Breast epithelium (tissue), 4 donors: ENCODE measurements at regions not wholly inside any gene's neighbourhood (a gene's known extent, or its start where the extent isn't known, plus 50 kb on each side); places are given as distances from the start of the nearest gene placed in this dataset.
"Not testable (repeated sequence)": the region's sequence is repeated elsewhere in the genome, so short reads cannot be mapped to it uniquely, and the experiment has no call there.

Experiments used
- DNase-seq, 2 donors: peaks; one replicate each; pipeline ENCODE4 v3.0.0-alpha.2; 2019; ENCODE audit warnings: low spot score in 2 of 2
- H3K27ac ChIP-seq, 2 donors: fragments of 200-600 bp; sonication (generic) in 1 of 2; one replicate each; pipeline ENCODE4 v1.5.1; 2016 to 2019; ENCODE audit warnings: mild to moderate bottlenecking in 1 of 2
- H3K27me3 ChIP-seq, 2 donors: fragments of 200-600 bp; sonication (generic) in 1 of 2; one replicate each; pipeline versions ENCODE4 v1.5.1 to v1.6.0; 2017 to 2019; ENCODE audit warnings: control low read depth in 1 of 2, mild to moderate bottlenecking in 1 of 2
- H3K36me3 ChIP-seq: fragments of 200-600 bp; one replicate; pipeline ENCODE4 v1.5.1; 2019
- H3K4me1 ChIP-seq, 2 donors: fragments of 200-600 bp; sonication (generic); one replicate each; pipeline ENCODE4 v1.5.1; 2016 to 2019; ENCODE audit warnings: control low read depth in 1 of 2
- H3K4me3 ChIP-seq, 3 donors: fragments of 200-600 bp; sonication (generic); 1 replicate in 2 of 3; 2 replicates in 1 of 3; pipeline ENCODE4 v1.5.1; 2016 to 2019; ENCODE audit warnings: mild to moderate bottlenecking in 3 of 3, moderate library complexity in 2 of 3
- H3K9me3 ChIP-seq, 2 donors: fragments of 200-600 bp; sonication (generic) in 1 of 2; one replicate each; pipeline ENCODE4 v1.5.1; 2016 to 2019; ENCODE audit warnings: control low read depth in 1 of 2
- POLR2A ChIP-seq: fragments of 450-650 bp; IDR thresholded peaks from one replicate; pipeline ENCODE4 v1.6.1; 2016; ENCODE audit warnings: antibody characterized with exemption, mild to moderate bottlenecking, moderate library complexity
- POLR2AphosphoS5 ChIP-seq, 3 donors: sonication (generic); formaldehyde crosslinking; IDR thresholded peaks; one replicate each; pipeline ENCODE4 v1.6.1; 2017; ENCODE audit warnings: antibody characterized with exemption in 3 of 3
- intact Hi-C: fragments of 100-400 bp; cut with DNase I; formaldehyde crosslinking; loops from one replicate; pipeline ENCODE4 v1.15.1; 2023; ENCODE audit warnings: low total_unique reads
- TF ChIP-seq, protein P1 (sequence below), 3 donors: fragments of 450-650 bp; IDR thresholded peaks; one replicate each; pipeline ENCODE4 v1.5.1; 2016 to 2017; ENCODE audit warnings: antibody characterized with exemption in 3 of 3, mild to moderate bottlenecking in 3 of 3, moderate library complexity in 3 of 3

DNA sequence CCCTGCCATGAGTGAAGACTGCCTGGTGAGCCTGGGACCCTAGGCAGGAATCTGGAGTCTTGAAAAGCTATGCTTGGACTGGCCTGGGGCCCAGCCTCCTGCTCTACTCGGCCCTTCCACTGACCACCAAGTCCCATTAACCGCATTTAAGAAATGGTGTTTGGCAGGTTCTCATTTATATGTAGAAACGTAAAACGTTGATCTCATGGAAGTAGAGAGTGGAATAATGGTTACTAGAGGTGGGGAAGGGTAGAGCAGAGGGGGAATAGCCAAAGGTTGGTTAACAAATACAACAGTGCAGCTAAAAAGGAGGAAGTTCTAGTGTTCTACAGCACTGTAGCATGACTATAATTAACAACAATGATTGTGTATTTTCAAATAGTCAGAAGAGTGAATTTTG is 72.9 kb upstream of the EED start:
- H3K4me3 ChIP-seq: no peak overlapping the region
- TF ChIP-seq POLR2AphosphoS5 (IDR thresholded peaks at IDR 0.05): no peak
- TF ChIP-seq POLR2A: no peak
- no peaks in the 10 kb centered on the region for H3K36me3 ChIP-seq
- no peak overlapping the region for H3K27ac ChIP-seq
- no peaks in the 10 kb centered on the region for H3K27me3 ChIP-seq
- H3K4me1 ChIP-seq: peaks cover 0 to 4% of the 10 kb centered on the region in 2 donors
- intact Hi-C loops: no loop called here
- no peaks in the 10 kb centered on the region for H3K9me3 ChIP-seq
- DNase-seq: no peak

DNA sequence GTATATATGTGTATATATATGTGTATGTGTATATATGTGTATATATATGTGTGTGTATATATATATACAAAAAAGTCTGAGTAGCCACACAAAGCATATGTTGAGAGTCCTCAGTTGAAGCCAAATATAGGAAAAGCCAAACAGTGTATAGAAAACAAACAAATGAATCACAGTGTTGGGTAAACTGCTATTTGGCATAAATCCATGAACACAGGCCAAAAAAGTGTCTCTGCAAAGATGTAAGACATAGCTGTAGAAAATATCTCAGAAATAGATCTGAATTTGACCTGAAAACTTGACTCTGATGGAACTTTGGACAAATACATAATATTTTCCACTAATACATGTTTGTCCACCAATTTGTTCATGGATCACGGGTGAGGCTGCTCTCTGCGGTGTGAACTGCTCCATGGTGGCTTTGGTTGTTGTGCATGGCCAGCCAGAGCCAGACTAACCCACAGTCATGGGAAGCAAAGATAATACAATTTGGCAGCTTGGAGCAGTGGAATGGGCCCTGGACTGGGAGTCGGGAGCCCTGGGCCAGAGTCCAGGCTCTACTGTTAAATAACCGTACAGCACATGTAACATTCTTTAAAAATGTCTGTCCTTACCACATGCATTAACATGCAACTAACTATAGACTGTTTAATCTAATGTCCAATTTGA is 76.9 kb upstream of the EED start:
- Histone ChIP-seq H3K9me3 (no peaks in the 10 kb centered on the region), H3K36me3 (no peaks in the 10 kb centered on the region), H3K4me3 (no peak overlapping the region), H3K27me3 (no peaks in the 10 kb centered on the region), H3K4me1 (no peaks in the 10 kb centered on the region), H3K27ac (no peak overlapping the region)
- no peak for DNase-seq
- TF ChIP-seq, protein P1, sequence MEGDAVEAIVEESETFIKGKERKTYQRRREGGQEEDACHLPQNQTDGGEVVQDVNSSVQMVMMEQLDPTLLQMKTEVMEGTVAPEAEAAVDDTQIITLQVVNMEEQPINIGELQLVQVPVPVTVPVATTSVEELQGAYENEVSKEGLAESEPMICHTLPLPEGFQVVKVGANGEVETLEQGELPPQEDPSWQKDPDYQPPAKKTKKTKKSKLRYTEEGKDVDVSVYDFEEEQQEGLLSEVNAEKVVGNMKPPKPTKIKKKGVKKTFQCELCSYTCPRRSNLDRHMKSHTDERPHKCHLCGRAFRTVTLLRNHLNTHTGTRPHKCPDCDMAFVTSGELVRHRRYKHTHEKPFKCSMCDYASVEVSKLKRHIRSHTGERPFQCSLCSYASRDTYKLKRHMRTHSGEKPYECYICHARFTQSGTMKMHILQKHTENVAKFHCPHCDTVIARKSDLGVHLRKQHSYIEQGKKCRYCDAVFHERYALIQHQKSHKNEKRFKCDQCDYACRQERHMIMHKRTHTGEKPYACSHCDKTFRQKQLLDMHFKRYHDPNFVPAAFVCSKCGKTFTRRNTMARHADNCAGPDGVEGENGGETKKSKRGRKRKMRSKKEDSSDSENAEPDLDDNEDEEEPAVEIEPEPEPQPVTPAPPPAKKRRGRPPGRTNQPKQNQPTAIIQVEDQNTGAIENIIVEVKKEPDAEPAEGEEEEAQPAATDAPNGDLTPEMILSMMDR (IDR thresholded peaks at IDR 0.05): no peak
- no peak for TF ChIP-seq POLR2A
- TF ChIP-seq POLR2AphosphoS5 (IDR thresholded peaks at IDR 0.05): no peak
- intact Hi-C loops: no loop called here

DNA sequence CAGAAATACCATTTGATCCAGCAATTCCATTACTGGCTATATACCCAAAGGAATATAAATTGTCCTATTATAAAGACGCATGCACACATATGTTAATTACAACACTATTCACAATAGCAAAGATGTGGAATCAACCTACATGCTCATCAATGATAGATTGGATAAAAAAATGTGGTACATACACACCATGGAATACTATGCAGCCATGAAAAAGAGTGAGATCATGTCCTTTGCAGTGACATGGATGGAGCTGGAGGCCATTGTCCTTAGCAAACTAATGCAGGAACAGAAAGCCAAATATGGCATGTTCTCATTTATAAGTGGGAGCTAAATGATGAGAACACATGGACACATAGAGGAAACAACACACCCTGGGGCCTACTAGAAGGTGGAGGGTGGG is 78.3 kb upstream of the EED start:
- DNase-seq, intact Hi-C loops, H3K4me3 ChIP-seq, H3K27ac ChIP-seq, H3K27me3 ChIP-seq, H3K4me1 ChIP-seq, H3K36me3 ChIP-seq, H3K9me3 ChIP-seq: not testable (repeated sequence)

DNA sequence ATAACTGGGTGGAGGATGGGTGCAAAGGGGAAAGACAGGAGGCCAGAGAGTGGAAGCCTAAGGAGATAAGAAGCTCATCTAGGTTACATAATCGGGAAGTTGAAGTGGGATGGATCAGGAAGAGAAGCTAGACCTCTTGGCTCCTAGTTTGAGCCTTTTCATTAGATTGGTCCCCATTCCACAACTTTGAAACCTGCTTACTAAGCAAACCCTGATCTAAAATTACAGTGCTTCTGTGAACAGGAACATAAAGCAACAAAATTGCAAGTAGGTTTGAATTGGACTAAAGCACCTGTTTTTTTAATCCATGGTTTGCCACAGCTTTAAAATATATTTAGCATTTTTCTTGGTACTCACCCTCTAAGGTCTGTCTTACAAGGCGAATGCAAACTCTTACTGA is 80.4 kb upstream of the EED start:
- peaks cover 4 to 5% of the 10 kb centered on the region in 2 donors for H3K4me1 ChIP-seq
- no peak for DNase-seq
- H3K9me3 ChIP-seq: no peaks in the 10 kb centered on the region
- no peak overlapping the region for H3K4me3 ChIP-seq
- no peak overlapping the region for H3K27ac ChIP-seq
- intact Hi-C loops: no loop called here
- no peak for TF ChIP-seq POLR2A
- no peaks in the 10 kb centered on the region for H3K36me3 ChIP-seq
- no peaks in the 10 kb centered on the region for H3K27me3 ChIP-seq

DNA sequence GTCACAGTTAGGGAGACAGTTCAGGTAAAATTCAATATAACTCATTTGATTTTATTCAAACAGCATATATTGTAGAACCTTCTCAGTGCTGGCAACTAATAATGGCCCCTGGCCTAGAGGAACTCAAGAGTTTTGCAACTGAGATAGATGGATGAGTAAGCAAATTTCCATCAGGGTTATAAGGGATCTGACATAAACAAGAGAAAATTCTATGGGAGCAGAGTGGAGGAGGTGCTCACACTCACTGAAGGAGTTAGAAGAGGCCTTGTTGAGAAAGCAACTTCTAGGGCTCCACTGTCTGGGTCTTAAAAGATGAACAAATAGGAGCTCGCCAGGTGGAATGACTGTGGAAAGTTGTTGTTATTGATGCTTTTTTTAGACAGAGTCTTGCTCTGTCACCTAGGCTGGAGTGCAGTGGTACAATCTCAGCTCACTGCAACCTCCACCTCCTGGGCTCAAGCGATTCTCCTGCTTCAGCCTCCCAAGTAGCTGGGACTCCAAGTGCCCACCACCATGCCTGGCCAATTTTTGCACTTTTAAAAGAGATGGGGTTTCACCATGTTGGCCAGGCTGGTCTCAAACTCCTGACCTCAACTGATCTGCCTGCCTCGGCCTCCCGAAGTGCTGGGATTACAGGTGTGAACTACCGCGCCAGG is 81.2 kb upstream of the EED start:
- H3K9me3 ChIP-seq, H3K27ac ChIP-seq, intact Hi-C loops: not testable (repeated sequence)

DNA sequence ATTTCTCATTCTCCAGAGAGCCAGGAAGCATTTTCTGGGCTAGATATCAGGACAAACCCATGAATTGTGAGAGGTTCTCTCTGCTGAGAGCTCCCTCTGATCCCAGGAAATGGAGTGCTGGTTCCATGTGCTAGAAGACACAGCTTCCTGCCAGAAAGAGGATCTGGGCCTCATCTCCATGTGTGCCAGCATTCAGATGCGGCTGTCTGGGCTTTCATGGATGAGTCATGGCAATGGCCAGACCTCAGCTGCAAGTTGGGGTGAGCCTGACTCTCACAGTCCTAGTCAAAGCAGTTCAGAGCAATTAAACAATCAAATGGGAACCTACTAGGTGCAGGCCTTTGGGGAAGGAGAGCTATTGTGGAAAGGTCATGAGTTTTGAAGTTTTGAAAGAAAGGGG is 82.3 kb upstream of the EED start:
- TF ChIP-seq POLR2AphosphoS5 (IDR thresholded peaks at IDR 0.05) (no peak), POLR2A (no peak)
- TF ChIP-seq, protein P1 (IDR thresholded peaks at IDR 0.05): no peak
- no peak for DNase-seq
- Histone ChIP-seq H3K4me3 (no peak overlapping the region), H3K36me3 (no peaks in the 10 kb centered on the region), H3K9me3 (no peaks in the 10 kb centered on the region), H3K27ac (peak overlapping the region; percentile 40 to 67), H3K27me3 (no peaks in the 10 kb centered on the region), H3K4me1 (peaks cover 4 to 5% of the 10 kb centered on the region in 2 donors)
- intact Hi-C loops: no loop called here

More for the DNA sequence above, 81.2 kb upstream of the EED start:
- H3K4me1 ChIP-seq, DNase-seq, H3K27me3 ChIP-seq, H3K4me3 ChIP-seq, H3K36me3 ChIP-seq: not testable (repeated sequence)

DNA sequence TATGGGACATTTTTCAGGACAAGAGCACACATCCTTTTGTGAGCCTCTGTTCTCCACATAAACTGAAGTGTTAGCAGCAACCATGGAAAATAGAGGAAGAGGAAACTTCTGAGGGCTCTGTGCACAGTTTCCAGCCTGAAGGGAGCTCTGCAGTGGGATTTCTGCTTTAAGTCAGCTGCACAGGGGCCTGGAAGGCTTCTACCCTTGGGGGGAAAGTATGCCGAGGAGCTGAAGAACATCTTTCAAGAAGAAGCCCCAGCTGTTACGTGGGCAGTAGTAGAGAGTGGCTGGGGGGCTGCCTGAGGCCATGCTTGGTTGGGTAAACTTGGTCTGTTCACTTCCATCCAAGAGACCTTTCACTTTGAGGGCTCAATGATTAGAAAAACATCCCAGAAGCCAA is 82.7 kb upstream of the EED start:
- no peaks in the 10 kb centered on the region for H3K27me3 ChIP-seq
- no peak overlapping the region for H3K4me3 ChIP-seq
- intact Hi-C loops: no loop called here

More for the DNA sequence above, 82.7 kb upstream of the EED start:
- TF ChIP-seq POLR2AphosphoS5 (IDR thresholded peaks at IDR 0.05): no peak
- TF ChIP-seq, protein P1 (IDR thresholded peaks at IDR 0.05): no peak
- no peak for TF ChIP-seq POLR2A
- Histone ChIP-seq H3K36me3 (no peaks in the 10 kb centered on the region), H3K27ac (peak overlapping the region; percentile 40 to 67), H3K9me3 (no peaks in the 10 kb centered on the region), H3K4me1 (peaks cover 4 to 5% of the 10 kb centered on the region in 2 donors)
- no peak for DNase-seq
